ENCODE measurements at regions not wholly inside any gene's neighbourhood (a gene's known extent, or its start where the extent isn't known, plus 50 kb on each side); places are given as distances from the start of the nearest gene placed in this dataset.
"Not testable (repeated sequence)": the region's sequence is repeated elsewhere in the genome, so short reads cannot be mapped to it uniquely, and the experiment has no call there.

DNA sequence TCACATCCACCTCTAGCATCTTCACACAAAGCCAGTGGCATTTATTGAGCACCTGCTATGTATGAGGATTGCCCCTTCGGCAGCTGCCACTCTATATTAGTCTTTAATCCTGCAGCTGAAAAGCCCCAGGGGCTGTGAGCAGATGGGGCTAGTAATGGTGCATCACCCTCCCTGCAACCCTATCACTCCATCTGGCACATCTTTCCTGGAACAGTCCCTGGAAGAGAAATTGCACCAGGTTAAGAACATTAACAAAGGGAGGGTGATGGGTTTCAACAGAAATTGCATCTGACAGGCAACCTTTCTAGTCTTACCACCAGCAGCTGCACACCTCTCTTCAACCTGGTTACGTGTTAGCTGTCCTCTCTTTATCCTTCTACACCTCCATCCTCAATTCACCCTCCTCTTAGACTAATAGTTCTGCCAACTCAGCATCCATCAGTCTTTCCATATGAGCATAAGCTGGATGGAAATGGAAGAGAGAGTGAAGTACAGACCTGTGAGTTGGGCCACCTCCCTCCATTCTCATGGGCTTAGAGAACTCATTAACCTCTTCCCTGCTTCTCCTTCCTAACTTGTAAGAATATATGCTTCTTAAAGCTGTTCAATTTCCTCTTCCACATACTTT, 168.6 kb upstream of the NEBL start:
- no peak for DNase-seq (ENCODE audit: low spot score)

- no peak for DNase-seq (ENCODE audit: low spot score)
Observed at GRCh38 chr10:21061982-21062381, 164.9 kb upstream of the NEBL start.

DNA sequence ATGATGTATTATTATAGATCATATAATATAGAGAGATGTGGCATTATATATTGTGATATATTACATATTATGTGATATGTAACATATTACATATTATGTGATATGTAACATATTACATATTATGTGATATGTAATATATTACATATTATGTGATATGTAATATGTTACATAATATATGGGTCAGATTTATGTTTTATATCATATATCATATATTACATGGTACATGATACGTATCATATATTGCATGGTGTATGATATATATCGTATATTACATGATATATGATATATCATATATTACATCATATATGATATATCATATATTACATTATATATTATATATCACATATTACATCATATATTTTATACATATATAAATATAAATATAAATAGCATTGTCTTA, 164.1 kb upstream of the NEBL start:
- DNase-seq (ENCODE audit: low spot score): no peak

DNA sequence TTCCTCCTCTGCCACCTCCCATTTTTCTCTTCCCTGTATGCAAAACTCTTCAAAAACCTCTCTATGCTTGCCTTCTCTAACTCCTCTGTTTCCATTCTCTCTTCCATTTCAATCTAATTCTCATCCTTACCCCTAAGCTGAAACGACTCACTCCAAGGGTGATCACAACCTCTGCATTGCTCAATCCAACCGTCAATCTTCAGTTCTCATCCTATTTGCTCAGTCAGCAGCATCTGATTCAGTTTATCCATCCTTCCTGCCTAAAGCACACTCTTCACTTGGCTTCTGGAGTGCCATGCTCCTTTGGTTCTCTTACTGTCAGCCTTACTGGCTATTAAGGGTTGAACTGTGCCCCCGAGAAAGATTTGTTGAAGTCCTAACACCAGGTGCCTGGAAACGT, 163.5 kb upstream of the NEBL start:
- DNase-seq (ENCODE audit: low spot score): no peak

GRCh38 chr10:21057989-21058388, 160.9 kb upstream of the NEBL start:
- DNase-seq (ENCODE audit: low spot score): no peak

- DNase-seq (ENCODE audit: low spot score): no peak
Observed at GRCh38 chr10:21057436-21057835, 160.3 kb upstream of the NEBL start.

GRCh38 chr10:21056461-21056860, 159.3 kb upstream of the NEBL start:
- DNase-seq (ENCODE audit: low spot score): no peak

- no peak for DNase-seq (ENCODE audit: low spot score)
Observed at GRCh38 chr10:21055339-21056135, 158.4 kb upstream of the NEBL start.

- no peak for DNase-seq (ENCODE audit: low spot score)
Observed at GRCh38 chr10:21053953-21054690, 157.0 kb upstream of the NEBL start.

GRCh38 chr10:21052709-21053104, 155.6 kb upstream of the NEBL start:
- no peak for DNase-seq (ENCODE audit: low spot score)

DNA sequence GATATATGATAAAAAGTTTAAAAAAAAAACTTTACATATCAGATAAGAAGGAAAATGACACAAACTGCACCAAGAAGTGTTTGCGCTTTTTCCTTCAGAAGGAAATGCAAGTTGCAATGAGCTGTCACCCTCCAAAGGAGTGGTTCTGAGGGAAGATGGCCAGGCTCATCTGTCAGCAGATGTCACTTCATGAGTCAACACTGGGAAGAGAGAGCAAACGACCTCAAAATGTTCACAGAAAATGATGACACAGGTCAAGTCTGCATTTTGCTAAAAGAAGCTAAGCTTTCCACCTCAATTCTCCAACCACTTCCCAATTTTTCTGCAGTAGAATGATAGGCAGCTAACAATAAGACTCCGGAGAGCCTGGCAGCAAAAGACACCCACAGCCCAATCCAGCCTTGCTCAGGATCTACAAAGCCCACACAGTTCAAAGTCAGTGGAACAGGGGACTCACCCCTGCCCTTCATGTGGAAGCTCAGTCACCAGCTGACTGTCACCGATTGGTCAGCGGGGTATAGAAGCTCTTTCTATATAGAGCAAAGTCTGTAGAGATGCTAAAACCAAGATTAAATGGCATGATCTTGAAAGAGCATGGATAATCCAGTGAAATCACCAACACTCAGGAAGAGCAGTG, 155.1 kb upstream of the NEBL start:
- no peak for DNase-seq (ENCODE audit: low spot score)

DNA sequence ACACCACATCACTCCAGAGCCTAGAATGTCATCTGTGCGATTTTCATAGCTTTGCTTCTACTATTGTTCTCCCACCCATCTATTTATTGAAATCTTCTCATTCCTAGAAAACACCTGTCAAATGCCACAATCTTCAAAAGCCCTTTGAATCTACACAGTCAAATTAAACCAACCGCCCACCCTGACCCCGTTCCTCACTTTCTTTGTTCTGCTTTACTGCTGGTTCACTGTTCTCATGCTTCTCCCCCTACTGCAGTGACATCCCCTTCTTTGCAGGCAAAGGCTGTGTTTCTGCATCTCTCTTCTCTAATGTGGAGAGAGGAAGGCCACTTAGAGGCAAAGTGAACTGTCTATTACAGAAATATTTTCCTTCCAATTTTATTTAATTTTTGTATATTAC, 152.4 kb upstream of the NEBL start:
- DNase-seq (ENCODE audit: low spot score): no peak

DNA sequence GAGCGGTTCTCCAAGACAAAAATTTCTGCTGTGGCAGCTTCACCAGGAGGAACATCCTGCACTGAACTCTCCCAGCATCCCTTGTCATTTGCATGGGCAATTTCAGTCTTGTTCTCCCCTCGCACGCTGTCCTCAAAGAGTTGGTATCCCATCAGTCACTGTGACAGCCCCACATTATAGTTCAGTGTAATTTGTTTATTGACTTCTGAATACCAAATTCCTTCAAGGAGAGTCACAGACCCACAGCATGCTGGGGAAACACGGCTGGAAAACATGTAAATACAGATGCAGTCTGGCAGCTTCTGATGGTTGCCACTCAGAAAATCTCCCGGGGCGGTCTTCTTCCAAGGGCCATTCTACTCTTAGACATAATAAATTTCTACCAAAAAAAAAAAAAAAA, 151.0 kb upstream of the NEBL start:
- no peak for DNase-seq (ENCODE audit: low spot score)

- DNase-seq (ENCODE audit: low spot score): no peak
Observed at GRCh38 chr10:21047511-21047910, 150.4 kb upstream of the NEBL start.

DNA sequence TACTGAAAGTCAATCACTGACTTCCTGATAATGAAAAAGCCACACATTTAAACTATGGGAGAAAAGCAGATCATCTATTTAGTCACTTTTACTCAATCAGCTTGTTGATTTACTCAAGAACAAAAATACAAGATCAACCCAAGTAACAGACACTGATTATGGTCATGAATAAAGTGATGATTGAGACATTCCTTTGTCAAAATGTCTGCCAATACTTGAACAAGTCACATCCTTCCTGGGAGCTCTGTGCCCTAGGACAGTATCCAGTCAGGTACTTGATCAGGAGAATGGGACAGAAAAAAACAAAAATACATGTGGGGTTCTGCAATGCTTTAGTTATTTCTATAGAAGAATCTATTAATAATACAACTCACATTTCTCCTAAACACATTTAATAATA, 150.0 kb upstream of the NEBL start:
- DNase-seq (ENCODE audit: low spot score): no peak

DNA sequence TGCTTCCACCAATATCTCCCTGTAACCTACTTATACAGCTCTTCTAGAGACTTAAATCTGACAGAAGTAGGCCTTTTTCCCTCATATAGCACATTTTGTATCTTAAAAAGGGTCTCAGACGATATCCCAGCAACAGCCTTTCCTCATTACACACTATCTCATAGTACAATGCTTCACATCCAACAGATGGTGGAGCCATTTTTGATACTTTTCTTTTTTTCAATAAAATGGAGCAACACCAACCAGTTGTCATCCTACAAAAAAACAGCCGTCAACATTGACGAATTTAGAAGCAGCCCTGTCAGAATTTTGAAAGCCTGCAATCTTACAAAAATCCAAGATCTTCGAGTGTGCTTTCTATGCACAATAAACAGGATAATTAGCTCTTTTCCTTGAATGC, 145.9 kb upstream of the NEBL start:
- DNase-seq (ENCODE audit: low spot score): no peak

GRCh38 chr10:21042536-21042935, 145.4 kb upstream of the NEBL start:
- DNase-seq (ENCODE audit: low spot score): no peak

- DNase-seq (ENCODE audit: low spot score): no peak
Observed at GRCh38 chr10:21041763-21042458, 144.8 kb upstream of the NEBL start.

GRCh38 chr10:21039721-21040120, 142.6 kb upstream of the NEBL start:
- DNase-seq (ENCODE audit: low spot score): no peak

GRCh38 chr10:21036757-21037156, 139.6 kb upstream of the NEBL start:
- no peak for DNase-seq (ENCODE audit: low spot score)

GRCh38 chr10:21034770-21035169, 137.7 kb upstream of the NEBL start:
- not testable (repeated sequence) for DNase-seq (ENCODE audit: low spot score)
